ENCODE measurements at regions not wholly inside any gene's neighbourhood (a gene's known extent, or its start where the extent isn't known, plus 50 kb on each side); places are given as distances from the start of the nearest gene placed in this dataset.

- DNase-seq (ENCODE audit: low read depth) = no peak
Measured at GRCh38 chr1:5231541-5232315, 577.3 kb downstream of the AJAP1 start.

GRCh38 chr1:5227114-5227513, 572.7 kb downstream of the AJAP1 start:
- no peak for DNase-seq (ENCODE audit: low read depth)

GRCh38 chr1:5225707-5226704, 571.6 kb downstream of the AJAP1 start:
- DNase-seq (ENCODE audit: low read depth) = no peak

GRCh38 chr1:5223206-5223605, 568.8 kb downstream of the AJAP1 start:
- no peak for DNase-seq (ENCODE audit: low read depth)

- DNase-seq (ENCODE audit: low read depth) = no peak
Measured at GRCh38 chr1:5222626-5223025, 568.2 kb downstream of the AJAP1 start.

- DNase-seq (ENCODE audit: low read depth) = no peak
Measured at GRCh38 chr1:5221451-5221850, 567.0 kb downstream of the AJAP1 start.

- no peak for DNase-seq (ENCODE audit: low read depth)
Measured at GRCh38 chr1:5220821-5221220, 566.4 kb downstream of the AJAP1 start.

- no peak for DNase-seq (ENCODE audit: low read depth)
Measured at GRCh38 chr1:5220421-5220820, 566.0 kb downstream of the AJAP1 start.

GRCh38 chr1:5200006-5200405, 545.6 kb downstream of the AJAP1 start:
- DNase-seq (ENCODE audit: low read depth) = no peak

- DNase-seq (ENCODE audit: low read depth) = no peak
Measured at GRCh38 chr1:5198328-5198727, 543.9 kb downstream of the AJAP1 start.

GRCh38 chr1:5191470-5191869, 537.1 kb downstream of the AJAP1 start:
- DNase-seq (ENCODE audit: low read depth) = no peak

GRCh38 chr1:5189384-5189783, 535.0 kb downstream of the AJAP1 start:
- DNase-seq (ENCODE audit: low read depth) = no peak

GRCh38 chr1:5165762-5166161, 511.4 kb downstream of the AJAP1 start:
- DNase-seq (ENCODE audit: low read depth) = no peak

GRCh38 chr1:5164158-5164557, 509.7 kb downstream of the AJAP1 start:
- no peak for DNase-seq (ENCODE audit: low read depth)

- DNase-seq (ENCODE audit: low read depth) = no peak
Measured at GRCh38 chr1:5161372-5161771, 507.0 kb downstream of the AJAP1 start.

GRCh38 chr1:5157175-5157574, 502.8 kb downstream of the AJAP1 start:
- DNase-seq (ENCODE audit: low read depth) = no peak

GRCh38 chr1:5156416-5157120, 502.2 kb downstream of the AJAP1 start:
- DNase-seq (ENCODE audit: low read depth) = no peak

- DNase-seq (ENCODE audit: low read depth) = no peak
Measured at GRCh38 chr1:5151511-5151910, 497.1 kb downstream of the AJAP1 start.

GRCh38 chr1:5150191-5150590, 495.8 kb downstream of the AJAP1 start:
- no peak for DNase-seq (ENCODE audit: low read depth)

- DNase-seq (ENCODE audit: low read depth) = no peak
Measured at GRCh38 chr1:5147806-5148205, 493.4 kb downstream of the AJAP1 start.

GRCh38 chr1:5142389-5142788, 488.0 kb downstream of the AJAP1 start:
- no peak for DNase-seq (ENCODE audit: low read depth)

GRCh38 chr1:5141750-5142149, 487.3 kb downstream of the AJAP1 start:
- DNase-seq (ENCODE audit: low read depth) = no peak

All from amniotic epithelial cell (primary cell).